Mucosa of stomach (tissue), 1 donor: ENCODE measurements at regions not wholly inside any gene's neighbourhood (a gene's known extent, or its start where the extent isn't known, plus 50 kb on each side); places are given as distances from the start of the nearest gene placed in this dataset.
"Not testable (repeated sequence)": the region's sequence is repeated elsewhere in the genome, so short reads cannot be mapped to it uniquely, and the experiment has no call there.

Experiments used
- H3K27me3 ChIP-seq: one replicate; pipeline ENCODE4 v1.7.0; 2013; ENCODE audit warnings: mild to moderate bottlenecking, low read length; ENCODE audit not compliant: control insufficient read depth, insufficient read depth
- H3K36me3 ChIP-seq: one replicate; pipeline ENCODE4 v1.7.0; 2013; ENCODE audit warnings: low read length; ENCODE audit not compliant: control insufficient read depth, insufficient read depth
- H3K4me1 ChIP-seq: one replicate; pipeline ENCODE4 v1.7.0; 2013; ENCODE audit warnings: mild to moderate bottlenecking, low read length; ENCODE audit not compliant: control insufficient read depth, insufficient read depth
- H3K4me3 ChIP-seq: one replicate; pipeline ENCODE4 v1.7.0; 2013; ENCODE audit warnings: low read length
- H3K9ac ChIP-seq: one replicate; pipeline ENCODE4 v1.7.0; 2013; ENCODE audit warnings: mild to moderate bottlenecking, low read length, moderate library complexity
- H3K9me3 ChIP-seq: one replicate; pipeline ENCODE4 v1.7.0; 2013; ENCODE audit warnings: mild to moderate bottlenecking, low read length, moderate library complexity; ENCODE audit not compliant: control insufficient read depth
- donor health status: Pancreatic carcinoma.

- Histone ChIP-seq H3K9me3 (no peaks in the 10 kb centered on the region), H3K36me3 (no peaks in the 10 kb centered on the region), H3K27me3 (peaks cover 4% of the 10 kb centered on the region), H3K9ac (no peak overlapping the region), H3K4me1 (no peaks in the 10 kb centered on the region), H3K4me3 (no peak overlapping the region)
Measured at GRCh38 chr20:29876911-29877285, 1380.6 kb upstream of the DEFB115 start.

- not testable (repeated sequence) for H3K9me3 ChIP-seq, H3K27me3 ChIP-seq, H3K36me3 ChIP-seq, H3K4me1 ChIP-seq, H3K9ac ChIP-seq, H3K4me3 ChIP-seq
Measured at GRCh38 chr20:29877411-29878280, 1379.8 kb upstream of the DEFB115 start.

DNA sequence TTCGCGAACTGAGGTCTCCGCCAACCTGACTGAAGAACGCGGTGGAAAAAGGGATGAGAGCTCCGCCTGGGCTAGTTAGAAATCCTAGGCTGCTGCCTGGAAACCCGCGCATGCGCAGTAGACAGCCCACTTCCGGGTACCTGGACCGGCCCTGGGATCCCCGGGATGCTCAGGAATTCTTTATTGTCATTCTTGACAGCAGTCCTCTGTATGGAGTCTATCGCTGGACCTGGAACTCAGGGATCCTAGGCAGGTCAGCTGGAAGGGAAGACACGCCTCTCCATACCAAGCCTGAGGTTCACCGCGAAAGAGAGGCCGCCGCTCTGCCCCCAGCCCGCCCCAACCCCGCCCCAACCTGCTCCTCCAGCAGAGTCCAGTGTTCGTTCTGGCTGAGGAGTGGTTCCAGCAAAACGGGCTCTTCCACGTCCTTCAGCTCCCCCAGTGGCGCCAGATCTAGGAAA lies 1379.2 kb upstream of the DEFB115 start:
- H3K36me3 ChIP-seq, result no peaks in the 10 kb centered on the region
- H3K9ac ChIP-seq, result no peak overlapping the region
- H3K4me3 ChIP-seq, result no peak overlapping the region
- peaks cover 4% of the 10 kb centered on the region for H3K27me3 ChIP-seq
- H3K4me1 ChIP-seq, result no peaks in the 10 kb centered on the region
- H3K9me3 ChIP-seq, result no peaks in the 10 kb centered on the region

GRCh38 chr20:29878777-29879442 lies 1378.6 kb upstream of the DEFB115 start:
- no peak overlapping the region for H3K4me3 ChIP-seq
- H3K9ac ChIP-seq, result no peak overlapping the region
- peaks cover 2% of the 10 kb centered on the region for H3K27me3 ChIP-seq
- no peaks in the 10 kb centered on the region for H3K4me1 ChIP-seq
- no peaks in the 10 kb centered on the region for H3K9me3 ChIP-seq
- H3K36me3 ChIP-seq, result no peaks in the 10 kb centered on the region

DNA sequence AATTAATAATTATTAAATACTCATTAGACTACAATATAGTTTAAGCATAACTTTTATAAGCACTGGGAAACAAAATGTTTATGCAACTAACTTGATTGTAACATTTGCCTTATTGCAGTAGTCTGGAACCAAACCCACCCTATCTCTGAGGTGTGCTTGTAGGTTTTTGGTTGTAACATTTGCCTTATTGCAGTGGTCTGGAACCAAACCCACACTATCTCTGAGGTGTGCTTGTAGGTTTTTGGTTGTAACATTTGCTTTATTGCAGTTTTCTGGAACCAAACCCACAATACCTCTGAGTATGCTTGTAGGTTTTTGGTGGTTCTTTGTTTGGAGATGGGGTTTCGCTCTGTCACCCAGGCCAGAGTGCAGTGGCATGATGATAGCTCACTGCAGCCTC lies 1376.4 kb upstream of the DEFB115 start:
- H3K4me1 ChIP-seq, H3K36me3 ChIP-seq, H3K9me3 ChIP-seq, H3K4me3 ChIP-seq, H3K27me3 ChIP-seq, H3K9ac ChIP-seq: not testable (repeated sequence)

GRCh38 chr20:29883514-29884219 lies 1373.8 kb upstream of the DEFB115 start:
- H3K4me1 ChIP-seq, H3K9me3 ChIP-seq, H3K36me3 ChIP-seq, H3K9ac ChIP-seq, H3K27me3 ChIP-seq, H3K4me3 ChIP-seq: not testable (repeated sequence)

DNA sequence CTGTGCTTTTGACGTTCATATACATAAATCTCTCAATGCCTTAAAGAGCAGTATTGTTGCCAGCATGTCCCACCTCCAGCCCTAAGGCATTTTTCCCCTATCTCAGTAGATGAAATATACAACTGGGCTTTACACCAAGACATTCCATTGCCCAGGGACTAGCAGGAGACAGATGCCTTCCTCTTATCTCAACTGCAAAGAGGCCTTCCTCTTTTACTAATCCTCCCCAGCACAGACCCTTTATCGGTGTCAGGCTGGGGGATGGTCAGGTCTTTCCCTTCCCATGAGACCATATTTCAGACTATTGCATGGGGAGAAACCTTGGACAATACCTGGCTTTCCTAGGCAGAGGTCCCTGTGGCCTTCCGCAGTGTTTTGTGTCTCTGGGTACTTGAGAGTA lies 1373.1 kb upstream of the DEFB115 start:
- H3K4me1 ChIP-seq, H3K36me3 ChIP-seq, H3K27me3 ChIP-seq, H3K9ac ChIP-seq, H3K4me3 ChIP-seq, H3K9me3 ChIP-seq: not testable (repeated sequence)

DNA sequence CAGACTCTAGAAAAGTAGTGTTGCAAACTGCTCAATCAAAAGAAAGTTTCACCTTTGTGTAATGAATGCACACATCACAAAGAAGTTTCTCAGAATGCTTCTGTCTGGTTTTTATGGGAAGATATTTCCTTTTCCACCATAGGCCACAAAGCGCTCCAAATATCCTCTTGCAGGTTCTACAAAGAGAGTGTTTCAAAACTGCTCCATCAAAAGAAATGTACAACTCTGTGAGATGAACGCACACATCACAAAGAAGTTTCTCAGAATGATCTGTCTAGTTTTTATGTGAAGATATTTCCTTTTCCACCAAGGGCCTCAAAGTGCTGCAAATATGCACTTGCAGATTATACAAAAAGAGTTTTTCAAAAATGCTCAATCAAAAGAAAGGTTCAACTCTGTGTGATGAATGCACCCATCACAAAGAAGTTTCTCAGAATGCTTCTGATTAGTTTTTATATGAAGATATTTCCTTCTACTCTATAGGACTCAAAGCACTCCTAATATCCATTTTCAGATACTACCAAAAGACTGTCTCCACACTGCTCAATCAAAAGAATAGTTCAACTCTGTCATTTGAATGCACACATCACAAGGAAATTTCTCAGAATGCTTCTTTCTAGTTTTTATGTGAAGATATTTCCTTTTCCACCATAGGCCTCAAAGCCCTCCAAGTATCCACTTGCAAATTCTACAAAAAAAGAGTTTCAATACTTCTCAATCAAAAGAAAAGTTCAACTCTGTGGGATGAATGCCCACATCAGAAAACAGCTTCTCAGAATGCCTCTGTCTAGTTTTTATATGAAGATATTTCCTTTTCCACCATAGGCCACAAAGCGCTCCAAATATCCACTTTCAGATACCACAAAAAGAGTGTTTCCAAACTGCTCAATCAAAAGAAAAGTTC lies 1371.9 kb upstream of the DEFB115 start:
- not testable (repeated sequence) for H3K27me3 ChIP-seq, H3K9ac ChIP-seq, H3K4me3 ChIP-seq, H3K36me3 ChIP-seq, H3K4me1 ChIP-seq, H3K9me3 ChIP-seq

- not testable (repeated sequence) for H3K27me3 ChIP-seq, H3K9ac ChIP-seq, H3K4me1 ChIP-seq, H3K9me3 ChIP-seq, H3K36me3 ChIP-seq, H3K4me3 ChIP-seq
Measured at GRCh38 chr20:29891555-29891954, 1365.9 kb upstream of the DEFB115 start.
